ENCODE measurements at regions not wholly inside any gene's neighbourhood (a gene's known extent, or its start where the extent isn't known, plus 50 kb on each side); places are given as distances from the start of the nearest gene placed in this dataset.

DNA sequence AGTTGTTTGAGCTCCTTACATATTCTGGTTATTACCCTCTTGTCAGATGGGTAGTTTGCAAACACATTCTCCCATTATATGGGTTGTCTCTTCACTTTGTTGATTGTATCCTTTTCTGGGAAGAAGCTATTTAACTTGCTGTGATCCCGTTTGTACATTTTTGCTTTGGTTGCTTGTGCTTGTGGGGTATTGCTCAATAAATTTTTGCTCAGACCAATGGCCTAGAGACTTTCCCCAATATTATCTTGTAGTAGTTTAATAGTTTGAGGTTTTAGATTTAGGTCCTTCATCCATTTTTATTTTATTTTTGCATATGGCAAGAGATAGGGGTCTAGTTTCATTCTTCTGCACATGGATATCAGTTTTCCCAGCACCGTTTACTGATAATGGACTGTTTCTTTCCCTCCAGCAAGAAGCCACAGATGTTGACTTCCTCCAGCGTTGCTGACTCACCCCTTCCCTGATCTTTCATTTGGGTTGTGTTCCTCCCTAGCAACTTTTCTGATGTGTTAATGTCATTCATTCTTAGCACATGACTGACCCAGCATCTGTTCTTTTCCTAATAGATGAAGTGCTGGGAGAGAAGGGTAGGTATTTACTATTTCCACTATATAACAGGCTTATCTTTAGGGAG is 166.7 kb upstream of the SGO1 start:
- Histone ChIP-seq H3K27me3 (replicated peaks; ENCODE audit: insufficient read depth, low read depth, low read length, poor library complexity) (no peaks in the 10 kb centered on the region), H3K27ac (ENCODE audit: low read depth, low read length, poor library complexity, severe bottlenecking) (no peak overlapping the region), H3K4me1 (ENCODE audit: insufficient read depth, low read length, poor library complexity, severe bottlenecking) (no peaks in the 10 kb centered on the region), H3K9me3 (ENCODE audit: low read depth, low read length, poor library complexity, severe bottlenecking) (no peaks in the 10 kb centered on the region), H3K36me3 (ENCODE audit: insufficient read depth, low read length, poor library complexity, severe bottlenecking) (no peaks in the 10 kb centered on the region), H3K4me3 (ENCODE audit: low read depth, low read length, poor library complexity, severe bottlenecking) (no peak overlapping the region)
- TF ChIP-seq, protein P1, sequence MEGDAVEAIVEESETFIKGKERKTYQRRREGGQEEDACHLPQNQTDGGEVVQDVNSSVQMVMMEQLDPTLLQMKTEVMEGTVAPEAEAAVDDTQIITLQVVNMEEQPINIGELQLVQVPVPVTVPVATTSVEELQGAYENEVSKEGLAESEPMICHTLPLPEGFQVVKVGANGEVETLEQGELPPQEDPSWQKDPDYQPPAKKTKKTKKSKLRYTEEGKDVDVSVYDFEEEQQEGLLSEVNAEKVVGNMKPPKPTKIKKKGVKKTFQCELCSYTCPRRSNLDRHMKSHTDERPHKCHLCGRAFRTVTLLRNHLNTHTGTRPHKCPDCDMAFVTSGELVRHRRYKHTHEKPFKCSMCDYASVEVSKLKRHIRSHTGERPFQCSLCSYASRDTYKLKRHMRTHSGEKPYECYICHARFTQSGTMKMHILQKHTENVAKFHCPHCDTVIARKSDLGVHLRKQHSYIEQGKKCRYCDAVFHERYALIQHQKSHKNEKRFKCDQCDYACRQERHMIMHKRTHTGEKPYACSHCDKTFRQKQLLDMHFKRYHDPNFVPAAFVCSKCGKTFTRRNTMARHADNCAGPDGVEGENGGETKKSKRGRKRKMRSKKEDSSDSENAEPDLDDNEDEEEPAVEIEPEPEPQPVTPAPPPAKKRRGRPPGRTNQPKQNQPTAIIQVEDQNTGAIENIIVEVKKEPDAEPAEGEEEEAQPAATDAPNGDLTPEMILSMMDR (conservative IDR thresholded peaks at IDR 0.05; ENCODE audit: low read depth, low read length), result no peak
- no peak for TF ChIP-seq EZH2 (IDR thresholded peaks at IDR 0.05; ENCODE audit: borderline replicate concordance, low read depth, low read length, poor library complexity, severe bottlenecking)
- BruUV-seq (replicated peaks), result no TSS peak
- intact Hi-C loops (cut with micrococcal nuclease; ENCODE audit: unreplicated experiment), result no loop called here
- ChIA-PET CTCF (no interaction called here), POLR2A (ENCODE audit: low non-redundant PET) (no interaction called here)
- no peak for DNase-seq (ENCODE audit: low spot score)

- no peak overlapping the region for H3K4me3 ChIP-seq (ENCODE audit: low read depth, low read length, poor library complexity, severe bottlenecking)
- no peaks in the 10 kb centered on the region for H3K36me3 ChIP-seq (ENCODE audit: insufficient read depth, low read length, poor library complexity, severe bottlenecking)
- no peaks in the 10 kb centered on the region for H3K27me3 ChIP-seq (replicated peaks; ENCODE audit: insufficient read depth, low read depth, low read length, poor library complexity)
- DNase-seq (ENCODE audit: low spot score), result no peak
- ChIA-PET POLR2A (ENCODE audit: low non-redundant PET) (no interaction called here), CTCF (no interaction called here)
- no peaks in the 10 kb centered on the region for H3K9me3 ChIP-seq (ENCODE audit: low read depth, low read length, poor library complexity, severe bottlenecking)
- no TSS peak for BruUV-seq (replicated peaks)
- no peaks in the 10 kb centered on the region for H3K4me1 ChIP-seq (ENCODE audit: insufficient read depth, low read length, poor library complexity, severe bottlenecking)
- TF ChIP-seq, protein P1 (conservative IDR thresholded peaks at IDR 0.05; ENCODE audit: low read depth, low read length), result no peak
- TF ChIP-seq EZH2 (IDR thresholded peaks at IDR 0.05; ENCODE audit: borderline replicate concordance, low read depth, low read length, poor library complexity, severe bottlenecking), result no peak
- intact Hi-C loops (cut with micrococcal nuclease; ENCODE audit: unreplicated experiment), result no loop called here
- no peak overlapping the region for H3K27ac ChIP-seq (ENCODE audit: low read depth, low read length, poor library complexity, severe bottlenecking)
These were observed 164.4 kb upstream of the SGO1 start for GRCh38 chr3:20350449-20350848.

- DNase-seq (ENCODE audit: low spot score), result no peak
- H3K27ac ChIP-seq (ENCODE audit: low read depth, low read length, poor library complexity, severe bottlenecking), result no peak overlapping the region
- H3K27me3 ChIP-seq (replicated peaks; ENCODE audit: insufficient read depth, low read depth, low read length, poor library complexity), result no peaks in the 10 kb centered on the region
- no peaks in the 10 kb centered on the region for H3K36me3 ChIP-seq (ENCODE audit: insufficient read depth, low read length, poor library complexity, severe bottlenecking)
- TF ChIP-seq, protein P1 (conservative IDR thresholded peaks at IDR 0.05; ENCODE audit: low read depth, low read length), result no peak
- TF ChIP-seq EZH2 (IDR thresholded peaks at IDR 0.05; ENCODE audit: borderline replicate concordance, low read depth, low read length, poor library complexity, severe bottlenecking), result no peak
- BruUV-seq (replicated peaks), result no TSS peak
- POLR2A ChIA-PET (ENCODE audit: low non-redundant PET), result no interaction called here
- intact Hi-C loops (cut with micrococcal nuclease; ENCODE audit: unreplicated experiment), result no loop called here
- H3K4me3 ChIP-seq (ENCODE audit: low read depth, low read length, poor library complexity, severe bottlenecking), result no peak overlapping the region
- no peaks in the 10 kb centered on the region for H3K4me1 ChIP-seq (ENCODE audit: insufficient read depth, low read length, poor library complexity, severe bottlenecking)
- CTCF ChIA-PET, result no interaction called here
- H3K9me3 ChIP-seq (ENCODE audit: low read depth, low read length, poor library complexity, severe bottlenecking), result no peaks in the 10 kb centered on the region
These were observed 160.9 kb upstream of the SGO1 start for GRCh38 chr3:20346916-20347315.

Measured in A673 (cell line).